DMS 273 (cell line): ENCODE measurements at regions not wholly inside any gene's neighbourhood (a gene's known extent, or its start where the extent isn't known, plus 50 kb on each side); places are given as distances from the start of the nearest gene placed in this dataset.

Experiments used
- DNase-seq: peaks from one replicate; lab custom pipeline; 2025; ENCODE audit not compliant: unreplicated experiment; lab: John Stamatoyannopoulos, UW

- DNase-seq, result no peak
Measured at GRCh38 chr3:25032344-25032743, 395.7 kb upstream of the RARB start.

GRCh38 chr3:25033407-25034029 lies 394.5 kb upstream of the RARB start:
- peak; percentile 79 for DNase-seq

GRCh38 chr3:25035526-25035925 lies 392.5 kb upstream of the RARB start:
- DNase-seq, result no peak

- no peak for DNase-seq
Measured at GRCh38 chr3:25036633-25037032, 391.4 kb upstream of the RARB start.

GRCh38 chr3:25037049-25037547 lies 391.0 kb upstream of the RARB start:
- DNase-seq, result no peak

- DNase-seq, result no peak
Measured at GRCh38 chr3:25038271-25038670, 389.8 kb upstream of the RARB start.

- no peak for DNase-seq
Measured at GRCh38 chr3:25038922-25039321, 389.1 kb upstream of the RARB start.

- no peak for DNase-seq
Measured at GRCh38 chr3:25040748-25041147, 387.3 kb upstream of the RARB start.

- DNase-seq, result no peak
Measured at GRCh38 chr3:25041871-25042584, 386.0 kb upstream of the RARB start.

GRCh38 chr3:25043177-25043576 lies 384.9 kb upstream of the RARB start:
- no peak for DNase-seq

GRCh38 chr3:25043749-25044148 lies 384.3 kb upstream of the RARB start:
- no peak for DNase-seq

GRCh38 chr3:25044762-25045710 lies 383.0 kb upstream of the RARB start:
- DNase-seq, result no peak

GRCh38 chr3:25046911-25047771 lies 380.9 kb upstream of the RARB start:
- no peak for DNase-seq

GRCh38 chr3:25049304-25049703 lies 378.8 kb upstream of the RARB start:
- DNase-seq, result no peak

- DNase-seq, result no peak
Measured at GRCh38 chr3:25053360-25053759, 374.7 kb upstream of the RARB start.

GRCh38 chr3:25056036-25056755 lies 371.9 kb upstream of the RARB start:
- no peak for DNase-seq

- DNase-seq, result no peak
Measured at GRCh38 chr3:25056803-25057351, 371.2 kb upstream of the RARB start.

- DNase-seq, result no peak
Measured at GRCh38 chr3:25057379-25057778, 370.7 kb upstream of the RARB start.

GRCh38 chr3:25064681-25065080 lies 363.4 kb upstream of the RARB start:
- no peak for DNase-seq

GRCh38 chr3:25069970-25070369 lies 358.1 kb upstream of the RARB start:
- DNase-seq, result no peak
